Naive B cell (primary cell): ENCODE measurements at regions not wholly inside any gene's neighbourhood (a gene's known extent, or its start where the extent isn't known, plus 50 kb on each side); places are given as distances from the start of the nearest gene placed in this dataset.
A peak's percentile ranks its signal among the peaks of the same experiment; 100 is the strongest.
"Not testable (repeated sequence)": the region's sequence is repeated elsewhere in the genome, so short reads cannot be mapped to it uniquely, and the experiment has no call there.

ENCODE experiments used
- ATAC-seq, 2 donors: fragments of 150-1000 bp; cut with Tn5 transposase; 2 replicates each; pipeline ENCODE4 v1.10.0; 2021; ENCODE audit warnings: low read depth in 2 of 2, mild to moderate bottlenecking in 2 of 2, moderate library complexity in 2 of 2
- DNase-seq: peaks from one replicate; pipeline ENCODE4 v3.0.0; 2022
- H3K27ac Mint-ChIP-seq, 6 donors: one replicate each; pipeline ENCODE4 v1.8.0; 2020 to 2022; ENCODE audit warnings: mild to moderate bottlenecking in 6 of 6, mixed read lengths in 6 of 6, moderate library complexity in 5 of 6, inconsistent platforms in 2 of 6
- H3K27me3 Mint-ChIP-seq, 3 donors: one replicate each; pipeline ENCODE4 v1.8.0; 2021 to 2022; ENCODE audit warnings: mixed read lengths in 3 of 3, mild to moderate bottlenecking in 1 of 3
- H3K36me3 Mint-ChIP-seq, 2 donors: one replicate each; pipeline ENCODE4 v1.8.0; 2020 to 2022; ENCODE audit warnings: mixed read lengths in 2 of 2, inconsistent platforms in 1 of 2, mild to moderate bottlenecking in 1 of 2
- H3K4me1 Mint-ChIP-seq, 3 donors: one replicate each; pipeline ENCODE4 v1.8.0; 2020 to 2022; ENCODE audit warnings: mixed read lengths in 3 of 3, inconsistent platforms in 1 of 3, mild to moderate bottlenecking in 1 of 3, moderate library complexity in 1 of 3
- H3K4me3 Mint-ChIP-seq, 8 donors: one replicate each; pipeline ENCODE4 v1.8.0; 2020 to 2022; ENCODE audit warnings: mild to moderate bottlenecking in 8 of 8, mixed read lengths in 8 of 8, moderate library complexity in 8 of 8, inconsistent platforms in 2 of 8
- H3K9me3 Mint-ChIP-seq, 7 donors: one replicate each; pipeline ENCODE4 v1.8.0; 2020 to 2022; ENCODE audit warnings: mixed read lengths in 7 of 7, mild to moderate bottlenecking in 5 of 7, inconsistent platforms in 2 of 7, moderate library complexity in 1 of 7

GRCh38 chr5:112544558-112544957 lies 125.5 kb upstream of the EPB41L4A start:
- peaks cover 4 to 16% (median 13%) of the 10 kb centered on the region in 3 donors for H3K4me1 Mint-ChIP-seq
- not testable (repeated sequence) for DNase-seq, H3K27me3 Mint-ChIP-seq, H3K27ac Mint-ChIP-seq, ATAC-seq, H3K36me3 Mint-ChIP-seq, H3K4me3 Mint-ChIP-seq
- peaks cover 0 to 14% (median 9%) of the 10 kb centered on the region in 7 donors for H3K9me3 Mint-ChIP-seq

- DNase-seq: no peak
- H3K4me3 Mint-ChIP-seq: no peak overlapping the region
- H3K4me1 Mint-ChIP-seq: peaks cover 10 to 28% (median 15%) of the 10 kb centered on the region in 3 donors
- no peak overlapping the region for H3K27ac Mint-ChIP-seq
- no peak for ATAC-seq
- peaks cover 0 to 9% (median 0%) of the 10 kb centered on the region in 3 donors for H3K27me3 Mint-ChIP-seq
- H3K9me3 Mint-ChIP-seq: peaks cover 0 to 12% (median 8%) of the 10 kb centered on the region in 7 donors
- no peaks in the 10 kb centered on the region for H3K36me3 Mint-ChIP-seq
Observed at GRCh38 chr5:112546946-112547592, 128.0 kb upstream of the EPB41L4A start.

GRCh38 chr5:112548246-112548881 lies 129.3 kb upstream of the EPB41L4A start:
- Mint-ChIP-seq H3K36me3 (no peaks in the 10 kb centered on the region), H3K27me3 (peaks cover 0 to 1% (median 0%) of the 10 kb centered on the region in 3 donors), H3K9me3 (peaks cover 0 to 9% (median 4%) of the 10 kb centered on the region in 7 donors), H3K4me1 (peaks cover 10 to 28% (median 15%) of the 10 kb centered on the region in 3 donors), H3K27ac (peak overlapping the region in 1 of 6 donors; percentile 3), H3K4me3 (no peak overlapping the region)
- no peak for ATAC-seq
- DNase-seq: no peak

- H3K27ac Mint-ChIP-seq: peak overlapping the region in 3 of 6 donors; percentile 3 to 91 (median 71)
- H3K36me3 Mint-ChIP-seq: no peaks in the 10 kb centered on the region
- ATAC-seq: no peak
- no peaks in the 10 kb centered on the region for H3K27me3 Mint-ChIP-seq
- DNase-seq: no peak
- peaks cover 10 to 28% (median 15%) of the 10 kb centered on the region in 3 donors for H3K4me1 Mint-ChIP-seq
- peak overlapping the region in 4 of 8 donors; percentile 7 to 22 (median 18) for H3K4me3 Mint-ChIP-seq
- H3K9me3 Mint-ChIP-seq: peaks cover 0 to 6% (median 4%) of the 10 kb centered on the region in 7 donors
Observed at GRCh38 chr5:112549127-112549526, 130.1 kb upstream of the EPB41L4A start.

GRCh38 chr5:112549605-112550166 lies 130.6 kb upstream of the EPB41L4A start:
- peaks cover 0 to under 1% (median 0%) of the 10 kb centered on the region in 7 donors for H3K9me3 Mint-ChIP-seq
- H3K4me3 Mint-ChIP-seq: peak overlapping the region in 1 of 8 donors; percentile 19
- peak overlapping the region in 3 of 6 donors; percentile 3 to 91 (median 28) for H3K27ac Mint-ChIP-seq
- no peaks in the 10 kb centered on the region for H3K36me3 Mint-ChIP-seq
- no peak for ATAC-seq
- peaks cover 10 to 28% (median 15%) of the 10 kb centered on the region in 3 donors for H3K4me1 Mint-ChIP-seq
- no peaks in the 10 kb centered on the region for H3K27me3 Mint-ChIP-seq
- no peak for DNase-seq

- Mint-ChIP-seq H3K27ac (peak overlapping the region in 1 of 6 donors; percentile 86), H3K36me3 (no peaks in the 10 kb centered on the region), H3K27me3 (no peaks in the 10 kb centered on the region), H3K4me3 (no peak overlapping the region), H3K4me1 (peaks cover 10 to 28% (median 15%) of the 10 kb centered on the region in 3 donors), H3K9me3 (no peaks in the 10 kb centered on the region)
- peak; percentile 58 for DNase-seq
- ATAC-seq: peak; percentile 62 to 72
Observed at GRCh38 chr5:112551419-112552032, 132.4 kb upstream of the EPB41L4A start.

GRCh38 chr5:112552216-112552615 lies 133.1 kb upstream of the EPB41L4A start:
- peak overlapping the region in 1 of 6 donors; percentile 26 for H3K27ac Mint-ChIP-seq
- no peak for ATAC-seq
- H3K9me3 Mint-ChIP-seq: no peaks in the 10 kb centered on the region
- H3K4me1 Mint-ChIP-seq: peaks cover 10 to 28% (median 15%) of the 10 kb centered on the region in 3 donors
- no peaks in the 10 kb centered on the region for H3K27me3 Mint-ChIP-seq
- DNase-seq: no peak
- no peak overlapping the region for H3K4me3 Mint-ChIP-seq
- H3K36me3 Mint-ChIP-seq: no peaks in the 10 kb centered on the region

GRCh38 chr5:112552791-112553190 lies 133.7 kb upstream of the EPB41L4A start:
- H3K4me1 Mint-ChIP-seq: peaks cover 10 to 28% (median 15%) of the 10 kb centered on the region in 3 donors
- no peak overlapping the region for H3K4me3 Mint-ChIP-seq
- no peak for DNase-seq
- no peaks in the 10 kb centered on the region for H3K9me3 Mint-ChIP-seq
- no peaks in the 10 kb centered on the region for H3K36me3 Mint-ChIP-seq
- no peak overlapping the region for H3K27ac Mint-ChIP-seq
- H3K27me3 Mint-ChIP-seq: no peaks in the 10 kb centered on the region
- ATAC-seq: no peak

DNA sequence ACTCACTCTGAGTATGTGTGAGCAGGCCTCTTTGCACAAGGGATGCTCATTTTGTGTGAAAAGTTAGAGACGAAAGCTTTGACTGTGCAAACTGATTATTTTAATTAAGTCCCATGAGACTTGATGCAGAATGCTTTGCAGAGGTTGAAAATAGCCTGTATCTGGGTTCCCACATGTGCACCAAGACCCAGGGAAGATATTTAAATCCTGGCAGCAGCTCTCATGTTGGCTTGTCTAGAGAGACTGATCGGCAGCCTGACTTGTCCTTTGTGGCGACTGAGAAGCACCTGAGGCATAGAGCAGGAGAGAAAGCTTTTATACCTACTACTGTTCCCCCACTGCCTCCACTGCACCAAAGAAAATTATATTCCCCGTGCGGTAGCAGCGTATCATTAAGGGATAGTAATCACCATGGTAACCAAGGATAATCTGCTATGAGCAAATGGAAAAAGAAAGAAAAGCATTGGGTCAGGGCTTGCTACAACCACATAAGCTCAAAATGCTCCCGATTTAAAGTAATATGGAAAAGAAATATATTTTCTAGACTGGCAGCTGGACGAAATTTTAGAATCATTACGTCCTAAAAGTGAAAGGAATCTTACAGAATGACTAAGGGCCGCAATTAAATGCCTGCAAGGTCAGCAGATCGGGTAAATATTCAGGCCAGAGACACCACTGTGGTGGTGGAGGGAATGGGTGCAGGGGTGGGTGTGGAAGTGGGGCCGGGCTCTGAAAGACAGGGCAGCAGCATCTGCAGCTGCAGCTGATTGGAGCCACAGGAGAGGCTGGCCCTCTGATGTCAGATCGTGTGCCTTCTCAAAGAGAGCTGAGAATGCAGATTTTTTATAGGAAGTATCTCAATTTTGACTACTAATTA lies 135.3 kb upstream of the EPB41L4A start:
- no peaks in the 10 kb centered on the region for H3K36me3 Mint-ChIP-seq
- ATAC-seq (no peak), DNase-seq (no peak)
- H3K27ac Mint-ChIP-seq: peak overlapping the region in 1 of 6 donors; percentile 16
- no peak overlapping the region for H3K4me3 Mint-ChIP-seq
- H3K27me3 Mint-ChIP-seq: no peaks in the 10 kb centered on the region
- H3K9me3 Mint-ChIP-seq: no peaks in the 10 kb centered on the region
- peaks cover 4 to 14% (median 8%) of the 10 kb centered on the region in 3 donors for H3K4me1 Mint-ChIP-seq

DNA sequence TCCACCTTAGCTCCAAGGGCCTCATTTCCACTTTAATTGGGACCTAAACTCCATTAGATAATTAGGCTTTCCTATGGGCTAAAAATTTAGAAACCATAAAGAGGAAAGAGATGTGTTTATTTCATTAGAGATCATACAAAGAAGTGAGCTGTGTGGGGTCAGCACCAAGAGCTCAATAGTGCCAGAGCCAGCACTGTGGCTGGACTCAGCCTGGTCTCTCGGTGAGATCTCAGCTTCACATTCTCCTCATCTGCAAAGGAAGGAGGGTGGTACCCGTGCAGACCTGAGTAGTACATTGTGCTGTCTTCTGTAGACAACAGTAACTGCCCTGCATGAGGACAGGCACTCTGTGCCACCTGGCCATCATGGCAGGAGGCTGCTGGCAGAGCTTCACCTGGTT lies 136.1 kb upstream of the EPB41L4A start:
- ATAC-seq: no peak
- no peaks in the 10 kb centered on the region for H3K36me3 Mint-ChIP-seq
- DNase-seq: no peak
- H3K4me3 Mint-ChIP-seq: peak overlapping the region in 1 of 8 donors; percentile 68
- H3K27me3 Mint-ChIP-seq: peaks cover 0 to 7% (median 0%) of the 10 kb centered on the region in 3 donors
- peaks cover 0 to 2% (median 0%) of the 10 kb centered on the region in 7 donors for H3K9me3 Mint-ChIP-seq
- peaks cover 0 to 5% (median 5%) of the 10 kb centered on the region in 3 donors for H3K4me1 Mint-ChIP-seq
- H3K27ac Mint-ChIP-seq: peak overlapping the region in 1 of 6 donors; percentile 47

DNA sequence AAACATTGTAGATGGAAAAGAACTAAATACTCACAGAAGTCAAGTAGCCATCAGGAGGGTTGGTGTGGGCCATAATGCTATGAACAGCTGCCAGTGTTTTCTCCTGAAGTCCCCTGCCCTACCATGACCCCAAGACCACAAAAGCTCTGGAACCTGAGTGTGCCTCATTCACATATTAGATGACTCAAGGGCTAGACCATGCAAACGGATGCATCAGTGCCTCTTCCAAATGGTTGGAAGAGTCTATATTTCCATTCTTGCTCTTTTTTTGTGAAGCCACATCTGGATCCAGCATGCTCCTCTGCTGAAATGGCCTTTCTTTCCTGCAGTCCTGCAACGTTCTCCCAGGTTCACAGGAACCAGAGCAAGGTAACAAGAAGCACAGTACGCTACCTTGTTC lies 136.6 kb upstream of the EPB41L4A start:
- H3K4me3 Mint-ChIP-seq: no peak overlapping the region
- H3K4me1 Mint-ChIP-seq: peaks cover 0 to 5% (median 5%) of the 10 kb centered on the region in 3 donors
- ATAC-seq: no peak
- peaks cover 0 to 7% (median 2%) of the 10 kb centered on the region in 3 donors for H3K27me3 Mint-ChIP-seq
- H3K9me3 Mint-ChIP-seq: peaks cover 0 to 2% (median 0%) of the 10 kb centered on the region in 7 donors
- DNase-seq: no peak
- no peaks in the 10 kb centered on the region for H3K36me3 Mint-ChIP-seq
- no peak overlapping the region for H3K27ac Mint-ChIP-seq

DNA sequence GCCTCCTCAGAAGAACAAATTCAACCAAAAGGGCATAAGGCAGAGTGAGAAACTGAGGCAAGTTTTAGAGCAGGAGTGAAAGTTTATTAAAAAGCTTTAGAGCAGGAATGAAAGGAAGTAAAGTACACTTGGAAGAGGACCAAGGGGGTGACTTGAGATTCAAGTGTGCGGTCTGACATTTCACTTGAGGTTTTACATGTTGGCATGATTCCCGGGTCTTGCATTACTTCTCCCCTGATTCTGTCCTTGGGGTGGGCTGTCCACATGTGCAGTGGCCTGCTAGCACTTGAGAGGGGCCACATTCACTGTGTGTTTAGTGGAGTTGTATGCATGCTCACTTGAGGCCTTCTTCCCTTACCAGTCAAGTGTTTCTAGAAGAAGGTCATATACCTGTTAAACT lies 140.4 kb upstream of the EPB41L4A start:
- peaks cover 0 to 22% of the 10 kb centered on the region in 2 donors for H3K36me3 Mint-ChIP-seq
- not testable (repeated sequence) for H3K27me3 Mint-ChIP-seq, ATAC-seq, H3K4me3 Mint-ChIP-seq, H3K4me1 Mint-ChIP-seq, H3K27ac Mint-ChIP-seq, DNase-seq
- peaks cover 0 to 31% (median 18%) of the 10 kb centered on the region in 7 donors for H3K9me3 Mint-ChIP-seq
